Activated CD4-positive, alpha-beta T cell treated with anti-CD3 and anti-CD28 coated beads for 48 hours (primary cell): ENCODE measurements at regions not wholly inside any gene's neighbourhood (a gene's known extent, or its start where the extent isn't known, plus 50 kb on each side); places are given as distances from the start of the nearest gene placed in this dataset.
"Not testable (repeated sequence)": the region's sequence is repeated elsewhere in the genome, so short reads cannot be mapped to it uniquely, and the experiment has no call there.

Experiments
- DNase-seq: peaks from one replicate; pipeline ENCODE4 v3.0.0-alpha.2; 2020

DNA sequence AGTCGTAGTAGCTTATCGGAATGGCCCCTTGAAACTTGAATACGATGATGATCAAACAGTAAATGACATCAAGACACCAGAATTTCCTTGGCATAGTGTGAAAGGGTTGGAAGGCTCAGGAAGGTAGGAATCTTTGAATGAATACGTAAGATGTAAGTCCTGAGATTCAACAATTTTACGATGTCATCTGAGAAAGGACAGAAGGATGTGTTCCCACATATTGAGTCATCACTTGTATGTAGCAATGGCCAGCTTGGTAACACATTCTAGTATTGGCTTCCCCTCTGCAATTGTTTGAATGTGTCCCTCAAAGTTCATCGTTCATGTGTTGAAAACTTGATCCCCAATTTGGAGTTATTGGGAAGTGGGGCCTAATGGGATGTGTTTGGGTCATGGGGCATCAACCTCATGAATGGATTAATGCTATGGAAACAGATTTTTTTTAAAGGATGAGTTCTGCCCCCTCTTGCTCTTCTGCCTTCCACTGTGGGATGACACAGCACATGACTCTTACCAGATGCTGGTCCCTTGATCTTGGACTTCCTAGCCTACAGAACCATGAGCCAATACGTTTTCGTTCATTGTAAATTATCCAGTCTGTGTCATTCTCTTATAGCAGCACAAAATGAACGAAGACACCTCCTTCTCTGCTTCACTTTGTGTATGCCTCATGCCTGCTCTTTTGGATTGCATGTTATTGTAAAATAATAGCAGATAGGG lies 284.6 kb downstream of the BCAT1 start:
- no peak for DNase-seq

- no peak for DNase-seq
Measured at GRCh38 chr12:24661657-24662096, 287.2 kb downstream of the BCAT1 start.

- no peak for DNase-seq
Measured at GRCh38 chr12:24659016-24659415, 289.9 kb downstream of the BCAT1 start.

GRCh38 chr12:24654344-24654743 lies 294.6 kb downstream of the BCAT1 start:
- DNase-seq, result not testable (repeated sequence)

GRCh38 chr12:24649634-24650033 lies 299.3 kb downstream of the BCAT1 start:
- no peak for DNase-seq

GRCh38 chr12:24649209-24649608 lies 299.7 kb downstream of the BCAT1 start:
- DNase-seq, result no peak

- no peak for DNase-seq
Measured at GRCh38 chr12:24645254-24645653, 303.6 kb downstream of the BCAT1 start.

GRCh38 chr12:24643120-24644119 lies 305.5 kb downstream of the BCAT1 start:
- DNase-seq, result no peak

- no peak for DNase-seq
Measured at GRCh38 chr12:24639641-24640040, 309.3 kb downstream of the BCAT1 start.

GRCh38 chr12:24632466-24632865 lies 316.4 kb downstream of the BCAT1 start:
- no peak for DNase-seq

GRCh38 chr12:24631676-24632426 lies 317.1 kb downstream of the BCAT1 start:
- DNase-seq, result no peak

GRCh38 chr12:24630856-24631255 lies 318.0 kb downstream of the BCAT1 start:
- DNase-seq, result no peak

DNA sequence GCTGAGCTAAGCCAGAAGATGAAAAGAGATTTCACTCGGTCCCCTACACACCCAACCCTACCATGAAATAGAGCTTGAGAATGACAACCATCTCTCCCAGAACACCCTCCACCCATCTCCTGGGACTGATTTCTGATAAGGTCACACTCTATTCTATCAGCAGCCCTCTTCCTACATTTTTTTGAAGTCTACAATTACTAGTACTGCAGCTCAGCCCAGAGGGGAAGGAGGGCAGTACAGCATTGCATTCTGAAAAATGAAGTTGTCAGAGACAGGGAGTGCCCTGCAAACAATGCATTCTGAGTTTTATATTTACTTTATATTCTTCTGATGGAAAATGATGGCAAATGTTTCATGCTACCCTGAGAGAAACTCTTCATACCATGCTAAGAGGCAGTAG lies 318.5 kb downstream of the BCAT1 start:
- DNase-seq, result no peak

DNA sequence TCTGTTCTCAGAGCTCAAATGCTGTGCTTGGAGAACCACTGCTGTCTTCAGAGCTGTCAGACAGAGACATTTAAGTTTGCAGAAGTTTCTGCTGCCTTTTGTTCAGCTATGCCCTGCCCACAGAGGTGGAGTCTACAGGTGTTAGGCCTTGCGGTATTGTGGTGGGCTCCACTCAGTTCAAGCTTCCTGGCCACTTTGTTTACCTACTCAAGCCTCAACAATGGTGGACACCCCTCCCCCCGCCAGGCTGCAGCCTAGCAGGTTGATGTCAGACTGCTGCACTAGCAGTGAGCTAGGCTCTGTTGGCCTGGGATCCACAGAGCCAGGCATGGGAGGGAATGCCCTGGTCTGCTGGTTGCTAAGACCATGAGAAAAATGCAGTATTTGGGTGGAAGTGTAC lies 323.8 kb downstream of the BCAT1 start:
- DNase-seq, result no peak

DNA sequence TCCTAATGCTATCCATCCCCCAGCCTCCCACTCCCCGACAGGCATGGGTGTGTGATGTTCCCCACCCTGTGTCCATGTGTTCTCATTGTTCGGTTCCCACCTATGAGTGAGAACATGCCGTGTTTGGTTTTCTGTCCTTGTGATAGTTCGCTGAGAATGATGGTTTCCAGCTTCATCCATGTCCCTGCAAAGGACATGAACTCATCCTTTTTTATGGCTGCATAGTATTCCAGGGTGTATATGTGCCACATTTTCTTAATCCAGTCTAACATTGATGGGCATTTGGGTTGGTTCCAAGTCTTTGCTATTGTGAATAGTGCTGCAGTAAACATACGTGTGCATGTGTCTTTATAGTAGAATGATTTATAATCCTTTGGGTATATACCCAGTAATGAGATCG lies 328.9 kb downstream of the BCAT1 start:
- not testable (repeated sequence) for DNase-seq

GRCh38 chr12:24617471-24617870 lies 331.4 kb downstream of the BCAT1 start:
- no peak for DNase-seq

DNA sequence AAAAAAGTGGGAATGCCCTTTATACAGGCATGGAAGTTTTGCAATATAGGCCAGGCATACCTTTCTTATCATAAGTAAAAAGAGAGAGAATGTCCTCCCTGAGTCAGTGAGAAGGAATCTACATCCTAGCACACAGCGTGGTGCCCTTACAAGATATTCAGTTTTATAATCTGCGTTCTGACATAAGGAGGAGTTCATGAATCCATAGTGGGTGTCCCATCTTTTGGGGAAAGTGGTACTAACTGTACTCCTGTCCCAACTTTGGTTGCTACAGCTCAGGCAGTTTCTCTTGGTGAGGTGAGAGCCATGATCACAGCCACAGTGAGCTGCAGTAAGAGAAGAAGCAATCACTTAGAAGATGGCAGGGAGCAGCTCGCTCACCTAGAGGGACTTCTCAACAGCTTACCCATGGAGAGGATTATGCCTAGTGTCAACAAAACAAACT lies 332.9 kb downstream of the BCAT1 start:
- DNase-seq, result no peak

DNA sequence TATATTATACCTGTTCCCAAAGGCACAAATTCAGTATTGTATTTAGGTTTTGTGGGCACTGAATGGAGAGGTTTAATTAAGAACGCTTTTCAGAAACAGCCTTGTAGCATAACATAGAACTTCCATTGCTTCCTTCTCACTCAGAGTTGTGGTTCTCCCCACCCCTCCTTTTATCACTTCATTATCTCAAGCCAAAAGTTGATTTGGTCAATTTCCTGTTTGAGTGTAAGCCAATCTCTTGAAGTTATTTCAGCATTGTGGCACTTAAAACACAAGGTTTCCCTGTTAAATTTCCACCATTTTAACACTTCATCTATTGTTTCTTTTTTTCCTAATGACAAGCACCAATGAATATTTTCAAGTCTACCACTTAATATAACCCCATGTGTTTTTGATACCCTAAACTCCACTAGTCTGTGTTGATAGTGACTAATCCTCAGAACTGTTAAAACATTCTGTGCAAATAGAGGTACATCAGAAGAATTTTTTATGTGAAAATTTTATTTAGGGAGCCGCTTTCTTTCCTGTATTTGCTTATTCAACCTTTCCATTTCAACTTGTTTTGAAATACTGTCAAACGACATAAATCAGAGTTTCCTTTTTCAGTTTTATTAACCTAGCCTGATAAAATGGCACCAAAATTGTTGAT lies 340.1 kb downstream of the BCAT1 start:
- no peak for DNase-seq

DNA sequence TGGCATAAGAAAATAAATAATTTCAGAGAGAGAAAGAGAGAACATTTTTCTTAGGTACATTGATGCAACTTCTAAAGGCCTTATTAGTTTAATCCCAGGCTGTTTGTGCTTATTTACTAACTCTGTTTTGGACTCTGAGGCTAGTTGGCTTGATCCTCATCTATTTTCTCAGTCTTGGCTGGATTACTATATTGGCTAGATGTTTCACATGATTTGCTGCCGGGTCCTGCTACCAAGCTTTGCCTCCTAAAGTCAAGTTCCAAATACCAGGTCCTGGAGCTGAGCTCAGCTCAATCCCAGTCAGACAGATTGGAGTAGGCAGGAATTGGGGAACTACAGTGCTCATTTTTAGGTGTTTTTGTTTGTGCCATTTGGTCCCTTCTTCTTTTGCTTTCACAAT lies 340.8 kb downstream of the BCAT1 start:
- DNase-seq, result no peak

- no peak for DNase-seq
Measured at GRCh38 chr12:24605916-24606315, 343.0 kb downstream of the BCAT1 start.

- no peak for DNase-seq
Measured at GRCh38 chr12:24605466-24605865, 343.4 kb downstream of the BCAT1 start.

- DNase-seq, result no peak
Measured at GRCh38 chr12:24603371-24603770, 345.5 kb downstream of the BCAT1 start.

DNA sequence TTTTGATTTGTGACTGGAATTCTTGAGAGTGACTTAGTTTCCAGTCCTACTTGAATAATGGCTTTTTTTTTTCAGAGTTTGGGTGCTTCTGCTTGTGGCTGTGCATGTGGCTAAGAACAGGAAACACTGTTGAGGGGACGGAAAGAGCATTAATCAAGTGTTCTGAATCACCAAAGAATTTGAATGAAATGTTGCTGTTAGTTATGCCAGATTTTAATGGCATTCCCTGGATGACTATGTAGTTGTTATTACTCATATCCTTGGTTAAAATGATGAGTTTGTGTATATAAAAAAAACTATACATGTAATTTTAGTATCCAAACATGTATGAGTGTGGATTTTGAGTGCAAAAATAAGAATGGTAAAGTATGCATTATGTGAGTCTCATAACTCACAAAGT lies 347.9 kb downstream of the BCAT1 start:
- no peak for DNase-seq
